ENCODE measurements at regions not wholly inside any gene's neighbourhood (a gene's known extent, or its start where the extent isn't known, plus 50 kb on each side); places are given as distances from the start of the nearest gene placed in this dataset.

- ATAC-seq, result no peak
- TF ChIP-seq ESRRG (CRISPR knock-in tag; IDR thresholded peaks at IDR 0.05) (no peak), RARB (CRISPR knock-in tag; IDR thresholded peaks at IDR 0.05) (no peak), ZNF70 (CRISPR knock-in tag; IDR thresholded peaks at IDR 0.05) (no peak), TOX (CRISPR knock-in tag; IDR thresholded peaks at IDR 0.05; ENCODE audit: borderline replicate concordance) (no peak), TSHZ2 (CRISPR knock-in tag; IDR thresholded peaks at IDR 0.05) (no peak), BACH2 (CRISPR knock-in tag; IDR thresholded peaks at IDR 0.05; ENCODE audit: borderline replicate concordance) (no peak), ZFP30 (CRISPR knock-in tag; IDR thresholded peaks at IDR 0.05) (no peak), ZC3H10 (CRISPR knock-in tag; IDR thresholded peaks at IDR 0.05) (no peak), PPARA (CRISPR knock-in tag; IDR thresholded peaks at IDR 0.05; ENCODE audit: borderline replicate concordance) (no peak), CSDC2 (CRISPR knock-in tag; IDR thresholded peaks at IDR 0.05) (no peak), GLIS3 (CRISPR knock-in tag; IDR thresholded peaks at IDR 0.05) (no peak), TCF4 (CRISPR knock-in tag; IDR thresholded peaks at IDR 0.05; ENCODE audit: borderline replicate concordance) (no peak), CSRNP3 (CRISPR knock-in tag; IDR thresholded peaks at IDR 0.05) (no peak), ZFP3 (CRISPR knock-in tag; IDR thresholded peaks at IDR 0.05) (no peak)
- TF ChIP-seq, protein P1, sequence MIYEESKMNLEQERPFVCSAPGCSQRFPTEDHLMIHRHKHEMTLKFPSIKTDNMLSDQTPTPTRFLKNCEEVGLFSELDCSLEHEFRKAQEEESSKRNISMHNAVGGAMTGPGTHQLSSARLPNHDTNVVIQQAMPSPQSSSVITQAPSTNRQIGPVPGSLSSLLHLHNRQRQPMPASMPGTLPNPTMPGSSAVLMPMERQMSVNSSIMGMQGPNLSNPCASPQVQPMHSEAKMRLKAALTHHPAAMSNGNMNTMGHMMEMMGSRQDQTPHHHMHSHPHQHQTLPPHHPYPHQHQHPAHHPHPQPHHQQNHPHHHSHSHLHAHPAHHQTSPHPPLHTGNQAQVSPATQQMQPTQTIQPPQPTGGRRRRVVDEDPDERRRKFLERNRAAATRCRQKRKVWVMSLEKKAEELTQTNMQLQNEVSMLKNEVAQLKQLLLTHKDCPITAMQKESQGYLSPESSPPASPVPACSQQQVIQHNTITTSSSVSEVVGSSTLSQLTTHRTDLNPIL (CRISPR knock-in tag; IDR thresholded peaks at IDR 0.05; ENCODE audit: low read depth), result no peak
Measured at GRCh38 chr4:85381968-85382367, 93.0 kb upstream of the ARHGAP24 start.

- no peak for ATAC-seq
- TF ChIP-seq ISL1 (CRISPR knock-in tag; IDR thresholded peaks at IDR 0.05) (no peak), ZNF8 (CRISPR knock-in tag; IDR thresholded peaks at IDR 0.05) (no peak), CSRNP3 (CRISPR knock-in tag; IDR thresholded peaks at IDR 0.05) (no peak)
Measured at GRCh38 chr4:85391071-85391470, 83.9 kb upstream of the ARHGAP24 start.

GRCh38 chr4:85391589-85392410, 83.2 kb upstream of the ARHGAP24 start:
- no peak for TF ChIP-seq ISL1 (CRISPR knock-in tag; IDR thresholded peaks at IDR 0.05)
- no peak for TF ChIP-seq ZNF8 (CRISPR knock-in tag; IDR thresholded peaks at IDR 0.05)
- no peak for TF ChIP-seq TOX (CRISPR knock-in tag; IDR thresholded peaks at IDR 0.05; ENCODE audit: borderline replicate concordance)
- no peak for TF ChIP-seq ZNF565 (CRISPR knock-in tag; conservative IDR thresholded peaks at IDR 0.05; ENCODE audit: low read depth)
- no peak for TF ChIP-seq RARB (CRISPR knock-in tag; IDR thresholded peaks at IDR 0.05)
- no peak for TF ChIP-seq ZNF70 (CRISPR knock-in tag; IDR thresholded peaks at IDR 0.05)
- TF ChIP-seq PATZ1 (CRISPR knock-in tag; IDR thresholded peaks at IDR 0.05; ENCODE audit: borderline replicate concordance), result no peak
- no peak for TF ChIP-seq CSDC2 (CRISPR knock-in tag; IDR thresholded peaks at IDR 0.05)
- TF ChIP-seq PPARA (CRISPR knock-in tag; IDR thresholded peaks at IDR 0.05; ENCODE audit: borderline replicate concordance), result no peak
- TF ChIP-seq ARNTL (CRISPR knock-in tag; IDR thresholded peaks at IDR 0.05; ENCODE audit: borderline replicate concordance, low read depth), result no peak
- TF ChIP-seq SNAI2 (CRISPR knock-in tag; IDR thresholded peaks at IDR 0.05), result no peak
- no peak for TF ChIP-seq BACH2 (CRISPR knock-in tag; IDR thresholded peaks at IDR 0.05; ENCODE audit: borderline replicate concordance)
- TF ChIP-seq OSR1 (CRISPR knock-in tag; IDR thresholded peaks at IDR 0.05), result no peak
- no peak for TF ChIP-seq ZFP30 (CRISPR knock-in tag; IDR thresholded peaks at IDR 0.05)
- no peak for TF ChIP-seq TCF4 (CRISPR knock-in tag; IDR thresholded peaks at IDR 0.05; ENCODE audit: borderline replicate concordance)
- TF ChIP-seq ESRRG (CRISPR knock-in tag; IDR thresholded peaks at IDR 0.05), result no peak
- TF ChIP-seq TSHZ2 (CRISPR knock-in tag; IDR thresholded peaks at IDR 0.05), result no peak
- ATAC-seq, result no peak
